Activated CD4-positive, alpha-beta T cell treated with anti-CD3 and anti-CD28 coated beads, Interleukin-2, Interleukin-6, amounts not matched to agents 100 ng/mL and 50 ng/mL, durations not matched to agents 16 hours and 8 hours (primary cell): ENCODE measurements at regions not wholly inside any gene's neighbourhood (a gene's known extent, or its start where the extent isn't known, plus 50 kb on each side); places are given as distances from the start of the nearest gene placed in this dataset.
"Not testable (repeated sequence)": the region's sequence is repeated elsewhere in the genome, so short reads cannot be mapped to it uniquely, and the experiment has no call there.

Source experiments
- DNase-seq: peaks from one replicate; pipeline ENCODE4 v3.0.0-alpha.2; 2020

DNA sequence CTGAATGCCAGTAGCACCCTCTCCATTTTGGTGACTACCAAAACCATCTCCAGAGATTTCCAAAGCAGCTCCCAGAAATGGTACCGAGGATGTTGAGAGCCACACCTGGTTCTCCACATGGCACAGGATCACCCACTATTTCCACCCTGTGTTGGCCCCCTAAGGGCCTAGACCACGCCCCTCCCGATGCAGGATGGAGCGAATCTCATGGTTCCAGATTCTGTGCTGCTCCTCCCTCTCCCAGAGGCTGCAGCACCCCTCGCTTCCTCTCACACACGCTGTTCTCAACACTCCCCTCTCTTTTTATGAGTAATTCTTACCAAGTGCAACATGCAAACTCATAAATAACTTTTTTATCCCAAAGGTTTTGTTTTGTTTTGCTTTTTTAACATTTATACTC lies 571.5 kb downstream of the STK39 start:
- no peak for DNase-seq

DNA sequence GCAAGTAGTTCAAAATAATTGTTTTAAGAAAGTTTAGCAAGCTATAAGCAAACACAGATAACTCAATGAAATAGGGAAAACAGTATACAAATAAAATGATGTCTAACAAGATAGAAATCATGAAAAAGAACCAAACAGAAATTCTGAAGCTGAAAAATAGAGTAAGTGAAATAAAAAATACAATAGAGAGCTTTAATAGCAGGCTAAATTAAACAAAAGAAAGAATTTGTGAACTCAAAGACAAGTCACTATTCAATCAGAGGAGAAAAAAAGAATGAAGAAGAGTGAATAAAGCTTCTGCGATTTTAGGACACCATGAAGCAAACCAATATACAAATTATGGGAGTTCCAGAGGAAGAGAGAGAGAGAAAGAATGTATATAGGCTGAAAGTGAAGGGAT lies 576.8 kb downstream of the STK39 start:
- no peak for DNase-seq

DNA sequence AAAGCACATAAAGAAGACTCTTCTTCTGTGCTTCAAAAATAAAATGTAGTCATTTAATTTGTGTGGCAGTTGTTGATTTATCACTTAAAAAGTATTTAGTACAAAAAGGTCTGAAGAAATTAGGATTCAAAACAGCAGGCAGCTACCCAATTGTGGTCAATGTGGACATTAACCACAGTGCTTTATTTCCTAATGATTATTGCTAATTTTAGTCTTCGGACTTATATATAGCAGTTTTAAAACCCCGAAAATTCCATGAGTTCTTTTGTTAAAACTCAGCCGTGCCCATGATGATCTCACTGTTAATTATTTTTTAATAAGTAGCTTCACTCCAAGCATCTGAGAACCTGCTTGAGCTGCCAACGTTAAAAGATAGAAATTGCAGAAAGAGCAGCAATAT lies 594.3 kb downstream of the STK39 start:
- DNase-seq = no peak

DNA sequence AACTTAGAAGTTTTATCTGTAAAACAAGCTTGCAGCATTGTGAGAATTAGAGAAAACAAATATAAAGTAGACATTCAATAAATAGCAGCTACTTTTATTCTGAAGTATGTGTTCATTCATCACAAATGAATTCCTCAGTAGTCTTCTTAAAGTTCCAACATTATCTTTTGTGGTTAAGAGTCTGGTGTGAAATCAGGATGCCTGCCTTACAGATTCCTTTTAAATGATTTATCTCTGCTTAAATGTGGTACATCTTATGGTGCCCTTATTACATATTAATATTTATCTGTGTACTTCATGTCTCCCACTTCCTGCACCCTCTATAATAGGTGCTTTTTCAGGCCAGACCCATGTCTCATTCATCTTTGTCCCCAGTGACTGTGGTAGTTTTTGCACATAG lies 595.0 kb downstream of the STK39 start:
- DNase-seq = no peak

DNA sequence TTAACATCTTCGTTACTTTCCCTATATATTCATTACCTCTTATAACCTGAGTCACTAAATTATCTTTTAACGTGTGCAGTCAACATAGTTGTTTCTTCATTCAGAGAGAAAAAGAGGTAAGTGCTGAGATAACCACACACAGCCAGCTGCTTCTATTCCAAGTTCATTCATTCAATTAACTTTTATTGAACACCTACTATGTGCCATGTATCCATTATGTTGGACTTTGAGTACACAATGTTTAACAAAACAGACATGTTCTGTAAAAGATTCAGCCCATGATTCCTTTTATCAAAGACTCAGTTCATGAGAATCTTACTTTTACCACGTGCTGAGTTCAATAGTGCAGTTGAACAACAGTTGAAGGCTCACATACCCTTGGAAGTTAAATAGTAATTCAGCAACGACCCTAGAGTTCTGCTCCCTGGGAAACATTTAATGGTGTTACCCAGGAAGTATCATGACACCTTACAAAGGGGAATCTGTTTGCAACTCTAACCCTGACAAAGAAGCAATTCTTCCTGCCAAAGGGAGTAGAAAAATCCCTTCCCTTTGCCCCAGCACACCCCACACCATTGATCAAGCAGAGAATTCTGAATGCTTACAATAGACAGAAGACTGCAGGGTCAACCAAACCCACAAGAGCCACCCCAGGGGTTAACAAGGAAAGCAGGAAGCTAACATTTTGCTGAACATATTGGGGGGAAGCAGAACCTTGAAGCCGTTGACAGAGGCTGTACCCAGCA lies 595.8 kb downstream of the STK39 start:
- no peak for DNase-seq

DNA sequence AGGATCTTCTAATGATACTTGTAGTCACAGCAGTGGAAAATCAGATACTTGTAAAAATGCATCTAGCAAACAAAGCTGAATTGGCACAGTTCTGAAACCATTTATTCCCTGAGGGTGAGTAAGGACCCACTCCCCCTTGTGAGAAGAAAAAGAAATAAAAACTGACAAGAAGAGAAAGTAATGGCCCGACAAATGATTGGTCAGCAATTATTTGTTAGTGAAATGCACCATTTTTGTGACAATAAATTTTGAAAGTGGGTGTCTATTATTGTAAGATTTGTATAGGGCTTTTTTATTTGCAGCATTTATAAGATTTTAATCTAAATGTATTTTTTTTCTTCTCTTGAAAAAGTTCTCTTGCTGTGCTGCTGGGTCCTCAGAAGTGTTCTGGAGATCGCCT lies 600.8 kb downstream of the STK39 start:
- DNase-seq = no peak

DNA sequence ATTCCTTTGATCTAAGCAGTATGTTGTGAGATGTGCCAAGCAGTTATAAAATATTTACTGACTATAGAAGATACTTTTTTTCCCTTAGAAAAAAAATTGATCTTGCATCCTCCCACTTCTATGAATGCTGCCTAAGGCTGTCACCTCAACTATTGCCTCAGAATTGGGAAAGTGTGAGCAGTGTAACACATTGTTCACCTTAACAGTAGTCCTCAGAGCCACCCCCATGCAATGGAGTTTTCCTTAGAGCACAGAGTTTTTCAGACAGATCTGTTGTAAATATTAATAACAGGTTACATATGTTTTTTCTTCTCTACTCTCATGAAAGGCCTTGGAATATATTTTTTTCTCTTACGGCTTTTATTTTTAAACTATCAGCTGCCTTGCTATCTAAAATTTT lies 607.3 kb downstream of the STK39 start:
- no peak for DNase-seq

DNA sequence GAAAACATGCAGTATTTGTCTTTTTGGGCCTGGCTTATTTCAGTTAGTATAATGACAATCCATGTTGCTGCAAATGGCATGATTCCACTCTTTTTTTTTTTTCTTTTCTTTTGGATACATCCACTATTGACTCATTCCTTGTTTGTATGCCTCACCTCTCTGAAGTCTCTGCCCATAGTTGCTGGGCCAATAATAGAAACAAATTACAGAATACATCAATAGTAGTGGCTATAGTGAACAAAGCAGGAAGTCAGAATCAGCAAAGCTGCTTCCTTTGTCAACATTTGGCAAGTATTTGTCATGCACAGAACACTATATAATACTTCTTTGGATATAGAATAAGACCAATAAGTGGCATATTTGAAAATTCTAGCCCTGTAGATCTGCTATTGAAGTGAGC lies 609.7 kb downstream of the STK39 start:
- DNase-seq = no peak

DNA sequence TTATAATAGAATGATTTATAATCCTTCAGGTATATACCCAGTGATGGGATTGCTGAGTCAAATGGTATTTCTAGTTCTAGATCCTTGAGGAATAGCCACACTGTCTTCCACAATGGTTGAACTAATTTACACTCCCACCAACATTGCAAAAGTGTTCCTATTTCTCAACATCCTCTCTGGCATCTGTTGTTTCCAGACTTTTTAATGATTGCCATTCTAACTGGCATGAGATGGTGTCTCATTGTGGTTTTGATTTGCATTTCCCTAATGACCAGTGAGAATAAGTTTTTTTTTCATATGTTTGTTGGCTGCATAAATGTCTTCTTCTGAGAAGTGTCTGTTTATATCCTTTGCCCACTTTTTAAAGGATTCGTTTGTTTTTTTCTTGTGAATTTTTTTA lies 615.1 kb downstream of the STK39 start:
- DNase-seq = not testable (repeated sequence)

DNA sequence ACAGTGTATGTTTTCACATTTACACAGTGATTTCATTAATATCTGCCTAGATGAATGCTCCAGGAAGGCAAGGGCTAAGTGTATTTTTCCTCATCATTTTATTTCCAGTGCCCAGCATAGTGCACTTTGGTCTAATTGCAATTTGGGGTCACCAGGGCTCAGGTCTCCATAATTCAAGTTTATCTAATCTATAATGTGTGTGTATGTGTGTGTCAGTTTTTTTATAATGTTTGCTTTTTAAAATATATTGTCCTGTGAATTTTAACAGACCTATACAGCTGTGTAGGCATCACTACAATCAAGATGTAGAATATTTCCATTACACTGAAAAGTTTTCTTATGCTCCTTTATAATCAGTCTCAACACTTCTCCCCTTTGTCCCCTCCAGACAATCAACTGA lies 620.4 kb downstream of the STK39 start:
- no peak for DNase-seq

DNA sequence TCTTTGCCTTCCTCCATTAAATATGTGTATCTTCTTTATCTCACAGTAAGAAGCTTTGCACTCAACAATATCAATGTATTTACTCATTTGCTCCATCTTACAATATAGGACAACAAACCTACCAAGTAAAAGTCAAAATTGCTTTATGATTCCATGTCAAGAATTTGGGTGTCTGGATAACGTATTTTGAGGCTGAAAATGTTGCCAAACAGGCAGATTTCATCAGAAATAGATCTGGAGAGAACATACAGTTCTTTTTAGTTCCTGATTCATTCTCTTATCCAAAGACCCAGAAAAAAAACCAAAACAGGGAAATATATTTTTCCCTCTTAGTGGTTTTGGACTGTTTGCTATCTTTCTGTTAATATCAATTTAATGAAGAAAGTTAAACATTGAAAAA lies 621.1 kb downstream of the STK39 start:
- DNase-seq = no peak

DNA sequence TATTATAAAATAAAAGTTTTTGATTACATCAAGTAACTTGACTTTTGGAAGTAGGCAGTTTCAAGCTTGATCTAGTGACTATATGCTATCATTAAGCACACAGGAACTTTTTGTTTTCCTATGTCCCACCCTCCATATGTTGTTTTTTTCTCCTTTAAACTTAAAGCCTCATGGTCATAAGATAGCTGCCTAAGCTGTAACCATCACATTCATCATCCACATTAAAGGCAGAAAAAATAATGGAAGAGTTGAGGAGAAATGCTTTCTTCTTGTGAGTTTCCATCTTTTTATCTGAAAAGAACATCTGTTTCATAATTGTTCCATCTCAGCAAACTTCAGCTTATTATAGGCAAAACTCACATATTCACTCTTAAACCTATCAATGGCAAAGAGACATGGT lies 630.4 kb downstream of the STK39 start:
- no peak for DNase-seq

DNA sequence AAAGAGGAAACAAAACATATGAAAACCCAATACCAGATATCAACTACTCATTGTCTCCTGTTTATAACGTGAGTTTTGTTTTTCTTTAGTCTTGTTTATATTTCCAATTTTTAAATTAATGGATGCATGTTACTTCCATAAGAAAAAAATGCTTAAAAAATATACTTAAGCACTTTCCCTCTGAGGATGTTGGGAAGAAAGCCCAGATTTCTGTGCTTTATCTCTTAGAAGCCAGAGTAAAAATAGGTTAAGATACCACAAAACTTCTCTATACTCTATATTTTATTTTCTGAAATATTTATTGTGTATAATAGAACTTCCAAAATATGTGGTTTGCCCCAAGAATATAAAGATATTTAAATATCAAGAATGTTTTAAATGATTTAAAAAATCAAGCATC lies 633.9 kb downstream of the STK39 start:
- no peak for DNase-seq

DNA sequence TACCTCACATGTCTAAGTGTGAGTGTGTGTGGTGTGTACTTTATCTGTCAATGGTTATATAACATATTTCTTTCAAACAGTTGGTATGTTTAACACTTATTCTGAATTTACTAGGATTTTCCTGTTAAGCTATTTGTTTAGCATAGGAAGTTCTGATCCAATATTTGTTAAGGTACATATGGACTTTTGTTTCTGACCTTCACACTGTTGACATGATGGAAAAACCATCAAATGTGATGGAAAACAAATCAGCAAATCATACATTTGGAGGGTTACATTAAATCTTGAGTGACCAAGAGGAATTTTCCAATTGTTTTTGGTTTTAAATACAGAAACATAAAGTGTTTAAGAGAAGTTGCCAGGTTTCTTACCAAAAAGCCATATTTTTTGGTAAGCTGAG lies 638.9 kb downstream of the STK39 start:
- DNase-seq = no peak

DNA sequence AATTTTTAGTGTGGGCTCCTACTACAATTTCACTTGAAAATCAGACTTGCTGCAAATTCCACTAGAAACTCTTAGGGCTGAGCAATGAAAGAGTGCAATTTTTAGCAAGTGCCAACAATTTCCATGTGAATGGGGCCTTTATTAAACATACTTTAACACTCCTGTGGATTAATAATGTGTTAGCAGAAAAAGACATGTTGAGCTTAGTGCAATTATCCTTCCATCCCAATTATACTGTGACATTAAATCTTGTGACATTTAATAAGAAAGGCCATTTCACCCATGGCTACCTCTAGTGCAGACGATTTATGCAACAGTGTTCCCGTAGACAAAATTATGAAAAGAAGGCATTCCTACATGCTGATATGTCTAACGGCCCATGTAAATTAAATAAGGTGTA lies 639.7 kb downstream of the STK39 start:
- no peak for DNase-seq

DNA sequence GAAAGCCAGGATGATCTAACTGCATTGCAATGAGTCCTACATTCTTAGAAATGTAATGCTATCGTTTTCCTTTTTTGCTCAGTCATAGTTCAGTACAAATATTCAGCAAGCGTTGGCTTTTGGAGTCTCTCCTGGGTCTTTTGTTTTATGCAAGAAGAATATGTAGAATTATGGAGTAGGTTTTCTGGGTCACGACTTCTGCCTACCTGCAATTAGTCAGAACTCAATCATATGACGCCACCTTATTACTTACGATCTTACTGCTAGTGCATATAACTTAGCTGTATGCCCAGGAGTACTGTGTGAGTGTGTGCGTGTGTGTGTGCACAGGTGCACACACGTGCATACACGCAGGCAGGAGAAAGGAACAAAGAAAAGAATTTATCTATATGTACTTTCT lies 640.2 kb downstream of the STK39 start:
- no peak for DNase-seq

DNA sequence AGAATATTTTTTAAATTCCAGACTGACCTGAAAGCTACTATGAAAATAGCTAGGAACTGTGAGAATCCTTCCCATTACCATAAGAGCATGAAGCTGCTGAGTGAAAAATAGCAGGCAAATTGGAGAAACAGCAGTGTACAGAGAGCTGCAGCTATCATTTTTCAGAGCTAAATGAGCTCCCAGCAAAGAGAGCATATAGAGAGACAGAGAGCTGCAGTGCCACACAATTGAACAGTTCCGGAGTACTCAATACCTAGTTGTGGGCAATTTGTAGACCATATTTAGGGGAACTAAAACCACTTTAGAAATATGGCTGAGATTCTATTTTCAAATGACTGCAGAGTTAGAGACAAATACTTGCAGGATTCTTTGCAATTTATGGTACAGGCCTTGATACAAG lies 645.3 kb downstream of the STK39 start:
- no peak for DNase-seq

DNA sequence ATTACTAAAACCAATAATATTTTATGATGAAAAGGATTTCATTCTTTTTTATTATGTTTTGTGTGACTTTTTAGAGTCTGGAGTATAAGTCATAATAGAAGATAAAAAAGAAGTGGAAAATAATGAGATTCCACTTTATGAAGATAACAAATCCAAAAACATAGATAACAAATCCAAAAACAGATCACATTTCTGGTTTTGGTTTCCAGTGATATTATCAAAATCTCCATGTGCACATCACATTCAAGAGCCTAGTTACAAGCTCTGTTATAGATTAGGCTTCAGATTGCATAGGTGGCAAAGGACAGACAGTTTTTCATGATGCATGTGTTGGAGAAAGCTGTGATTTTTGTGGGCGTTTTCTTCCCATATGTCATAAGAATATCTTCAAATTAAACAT lies 648.2 kb downstream of the STK39 start:
- DNase-seq = no peak

DNA sequence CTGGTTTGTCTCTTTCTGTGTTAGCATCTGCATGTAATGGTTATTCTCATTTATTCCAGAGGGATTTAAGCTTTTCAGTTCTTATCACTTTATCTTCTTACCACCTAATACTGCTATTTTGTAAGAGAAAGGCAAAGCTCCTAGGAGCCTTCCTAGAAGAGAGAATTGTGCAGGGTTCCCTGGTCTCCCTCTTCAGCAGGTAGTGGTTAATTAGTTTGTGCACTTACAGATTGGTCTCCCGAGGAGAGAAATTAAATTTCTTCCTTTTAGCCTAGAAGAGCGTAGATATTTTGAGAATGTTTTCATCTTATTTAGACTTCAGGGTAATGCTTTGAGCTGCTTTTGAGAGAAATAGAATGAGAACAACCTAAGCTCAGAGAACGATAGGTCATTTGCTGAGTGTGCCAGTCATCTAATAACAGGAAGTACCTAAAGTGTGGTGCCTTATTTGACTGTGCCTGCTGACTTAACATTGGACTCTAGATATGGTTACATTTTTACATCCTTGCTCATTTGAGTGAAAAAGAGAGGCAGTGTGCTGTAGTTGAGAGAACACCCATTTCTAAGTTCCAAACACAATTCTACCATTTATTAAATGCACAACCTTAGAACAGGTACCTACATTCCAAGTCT lies 651.4 kb downstream of the STK39 start:
- DNase-seq = peak; percentile 41

DNA sequence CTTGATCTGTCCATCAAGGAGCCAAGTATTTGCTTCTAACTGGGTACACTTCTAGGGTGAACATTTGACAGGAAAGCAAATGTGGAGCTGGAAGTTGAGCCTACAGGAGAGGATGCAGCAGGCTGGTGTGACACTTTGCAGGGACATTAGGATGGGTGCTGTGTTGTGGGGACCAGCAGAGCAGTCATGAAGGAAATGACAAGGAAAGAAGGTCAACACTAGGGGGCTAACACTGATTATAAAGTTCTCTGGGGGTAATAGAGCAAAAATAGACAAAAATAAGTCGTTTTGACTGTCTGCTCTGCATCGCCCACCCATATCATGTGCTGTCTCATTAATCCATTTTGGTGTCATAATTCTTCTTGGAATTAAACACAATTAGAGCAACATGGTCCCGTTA lies 652.4 kb downstream of the STK39 start:
- DNase-seq = no peak

DNA sequence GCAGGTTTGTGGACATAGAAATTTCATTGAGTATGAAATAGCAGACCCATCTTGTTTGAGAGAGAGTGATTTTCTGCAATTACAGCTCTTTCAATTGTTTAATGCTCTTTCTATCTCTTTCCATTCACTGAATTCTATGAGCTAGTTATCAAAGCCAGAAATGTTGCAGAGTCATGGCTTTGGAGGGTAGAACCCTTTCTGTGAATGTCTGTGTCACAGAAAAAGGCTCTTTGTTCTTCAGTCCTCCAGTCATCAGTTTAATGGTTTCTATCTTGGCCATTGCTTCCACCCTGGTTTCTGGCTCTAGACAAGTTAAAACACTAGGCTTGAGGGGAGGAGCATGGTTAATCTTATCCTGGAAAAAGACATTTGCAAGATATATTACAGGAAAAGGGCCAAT lies 655.0 kb downstream of the STK39 start:
- no peak for DNase-seq

DNA sequence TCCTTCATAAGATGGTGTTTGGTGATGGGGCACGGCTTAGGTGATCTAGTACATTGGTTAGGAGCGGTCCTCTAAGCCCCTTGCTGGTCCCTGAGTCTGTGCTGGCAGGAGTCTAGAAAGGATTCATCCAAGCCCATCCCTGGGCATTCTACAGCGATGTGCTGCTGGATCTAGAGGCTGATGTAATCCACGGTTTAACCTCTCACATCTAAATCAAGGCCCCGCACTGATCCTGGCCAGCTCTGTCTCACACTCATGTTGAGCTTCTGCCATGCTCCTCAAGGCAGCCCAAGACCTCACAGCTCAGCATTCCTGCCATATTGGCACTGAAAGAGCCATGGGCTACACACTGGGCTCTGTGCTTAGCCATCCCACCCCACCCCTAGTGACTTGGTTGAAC lies 664.8 kb downstream of the STK39 start:
- no peak for DNase-seq

DNA sequence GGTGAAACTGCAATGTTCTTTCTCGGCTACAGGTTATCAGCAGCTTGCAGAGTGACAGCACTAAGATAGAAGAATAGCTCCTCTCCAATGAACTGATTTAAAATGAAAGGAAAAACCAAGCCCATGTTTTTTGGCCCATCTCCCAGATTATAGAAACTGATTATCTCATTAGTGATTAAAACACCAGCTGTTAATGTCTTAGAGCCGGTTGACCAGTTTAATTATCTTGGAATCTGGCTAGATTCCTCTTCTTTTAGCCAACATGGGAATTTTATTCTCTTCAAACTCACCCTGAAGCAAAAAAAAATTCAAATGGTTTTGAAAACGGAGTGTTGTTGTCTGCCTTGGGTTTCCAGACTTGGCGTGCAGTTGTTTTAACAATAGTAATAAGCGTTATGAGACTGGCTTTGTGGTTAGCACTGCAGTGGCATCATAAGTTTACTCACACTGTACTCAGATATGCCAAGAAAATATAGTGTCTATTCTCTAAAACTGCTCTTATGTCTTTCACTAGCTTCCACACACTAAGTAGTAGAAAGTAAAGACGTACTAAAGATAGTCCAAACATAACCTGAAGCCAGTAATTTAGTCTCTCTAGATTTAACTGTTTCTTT lies 665.3 kb downstream of the STK39 start:
- DNase-seq = no peak

DNA sequence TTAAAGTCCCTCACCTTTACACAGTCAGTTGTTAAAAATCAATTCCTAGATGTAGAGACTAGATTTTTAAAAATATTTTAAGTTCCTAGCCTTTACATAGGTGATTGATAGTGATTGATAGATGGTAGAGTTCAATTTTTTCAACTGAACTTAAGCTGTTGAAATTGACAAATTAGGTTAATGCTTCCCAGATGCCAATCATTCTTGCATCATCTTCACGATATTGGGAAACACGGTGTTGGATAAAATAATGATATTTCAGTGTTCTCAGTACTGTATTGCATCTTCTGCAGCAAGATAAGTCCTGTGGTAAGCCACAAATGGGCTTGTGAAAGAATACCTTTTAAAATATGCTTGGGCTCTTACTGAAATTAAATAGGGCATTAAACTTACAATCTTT lies 667.6 kb downstream of the STK39 start:
- no peak for DNase-seq

DNA sequence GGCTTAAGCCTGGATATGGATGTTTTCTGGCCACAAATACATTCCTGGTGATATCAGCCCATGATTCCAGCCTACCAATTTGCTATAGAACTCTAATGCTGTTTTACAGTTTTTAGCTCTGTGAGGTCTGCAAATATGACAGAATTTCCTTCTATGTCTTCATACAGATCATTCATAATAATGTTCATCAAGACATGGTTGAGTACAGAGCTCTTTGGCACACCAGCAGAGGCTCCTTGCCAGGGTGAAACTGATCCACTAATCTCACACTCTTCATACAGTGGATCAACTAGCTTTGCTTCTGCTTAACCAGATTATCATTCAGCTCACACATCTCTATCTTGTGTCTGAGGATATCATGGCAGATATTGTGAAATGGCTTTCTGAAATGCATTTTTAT lies 672.1 kb downstream of the STK39 start:
- no peak for DNase-seq
